ENCODE measurements at regions not wholly inside any gene's neighbourhood (a gene's known extent, or its start where the extent isn't known, plus 50 kb on each side); places are given as distances from the start of the nearest gene placed in this dataset.

- TF ChIP-seq KDM4A (IDR thresholded peaks at IDR 0.05; ENCODE audit: low read depth, low read length, severe bottlenecking) (no peak), SIN3A (conservative IDR thresholded peaks at IDR 0.05 in 1 of 2, IDR thresholded peaks at IDR 0.05 in 1 of 2; ENCODE audit: low read depth in 1 of 2, low read length in 2 of 2) (no peak), NANOG (IDR thresholded peaks at IDR 0.05; ENCODE audit: insufficient read depth, low read depth, low read length, poor library complexity, severe bottlenecking) (no peak), CHD1 (IDR thresholded peaks at IDR 0.05; ENCODE audit: low read depth, low read length) (no peak)
These were observed 457.1 kb downstream of the TYW1 start (continued) for GRCh38 chr7:67453580-67454380.

Measured in H1 (cell line).